Trophoblast cell (in vitro differentiated cells and primary cell): ENCODE measurements at regions not wholly inside any gene's neighbourhood (a gene's known extent, or its start where the extent isn't known, plus 50 kb on each side); places are given as distances from the start of the nearest gene placed in this dataset.
A peak's percentile ranks its signal among the peaks of the same experiment; 100 is the strongest.

Experiments used
- DNase-seq, 2 donors: peaks; one replicate each; pipeline ENCODE4 v3.0.0-alpha.2; 2016
- H2AFZ ChIP-seq: 2 replicates; pipeline ENCODE4 v1.6.1; 2013; ENCODE audit warnings: low read length, moderate library complexity, mild to moderate bottlenecking; ENCODE audit not compliant: insufficient read depth, poor library complexity
- H2AK5ac ChIP-seq: 2 replicates; pipeline ENCODE4 v1.6.1; 2013; ENCODE audit warnings: mild to moderate bottlenecking, low read length
- H2BK120ac ChIP-seq: 2 replicates; pipeline ENCODE4 v1.6.1; 2013; ENCODE audit warnings: low read length, mild to moderate bottlenecking, moderate library complexity; ENCODE audit not compliant: insufficient read depth, poor library complexity
- H2BK12ac ChIP-seq: 2 replicates; pipeline ENCODE4 v1.6.1; 2013; ENCODE audit warnings: mild to moderate bottlenecking, low read length, moderate library complexity
- H2BK5ac ChIP-seq: 2 replicates; pipeline ENCODE4 v1.6.1; 2013; ENCODE audit warnings: low read length, low read depth, moderate library complexity, mild to moderate bottlenecking; ENCODE audit not compliant: poor library complexity
- H3K14ac ChIP-seq: 2 replicates; pipeline ENCODE4 v1.6.1; 2013; ENCODE audit warnings: mild to moderate bottlenecking, low read length
- H3K18ac ChIP-seq: 2 replicates; pipeline ENCODE4 v1.6.1; 2013; ENCODE audit warnings: mild to moderate bottlenecking, low read length
- H3K23ac ChIP-seq: 2 replicates; pipeline ENCODE4 v1.6.1; 2013; ENCODE audit warnings: low read length
- H3K27ac ChIP-seq: 2 replicates; pipeline ENCODE4 v1.5.1; 2013; ENCODE audit warnings: low read depth, mild to moderate bottlenecking, inconsistent platforms, low read length, moderate library complexity
- H3K27me3 ChIP-seq: 2 replicates; pipeline ENCODE4 v1.6.1; 2013; ENCODE audit warnings: inconsistent platforms, mild to moderate bottlenecking, low read length, moderate library complexity; ENCODE audit not compliant: insufficient read depth
- H3K36me3 ChIP-seq, 2 experiments: 1 replicate in 1 of 2; 2 replicates in 1 of 2; pipeline ENCODE4 v1.6.1; 2013; ENCODE audit warnings: low read length in 2 of 2, mild to moderate bottlenecking in 2 of 2, moderate library complexity in 1 of 2; ENCODE audit not compliant: insufficient read depth in 2 of 2, control insufficient read depth in 1 of 2
- H3K4ac ChIP-seq: 2 replicates; pipeline ENCODE4 v1.6.1; 2013; ENCODE audit warnings: low read depth, mild to moderate bottlenecking, low read length, moderate library complexity
- H3K4me1 ChIP-seq, 2 experiments: 1 replicate in 1 of 2; 2 replicates in 1 of 2; pipeline ENCODE4 v1.6.1; 2013; ENCODE audit warnings: low read length in 2 of 2, mild to moderate bottlenecking in 2 of 2, moderate library complexity in 1 of 2; ENCODE audit not compliant: insufficient read depth in 2 of 2, control insufficient read depth in 1 of 2
- H3K4me2 ChIP-seq: 2 replicates; pipeline ENCODE4 v1.6.1; 2013; ENCODE audit warnings: inconsistent platforms, mild to moderate bottlenecking, low read length, moderate library complexity
- H3K4me3 ChIP-seq: 2 replicates; pipeline ENCODE4 v1.5.1; 2013; ENCODE audit warnings: mild to moderate bottlenecking, low read depth, low read length, inconsistent platforms
- H3K79me1 ChIP-seq: one replicate; pipeline ENCODE4 v1.6.1; 2013; ENCODE audit warnings: low read length
- H3K79me2 ChIP-seq: 2 replicates; pipeline ENCODE4 v1.6.1; 2013; ENCODE audit warnings: low read length, mild to moderate bottlenecking; ENCODE audit not compliant: control insufficient read depth, insufficient read depth, poor library complexity
- H3K9ac ChIP-seq: 2 replicates; pipeline ENCODE4 v1.6.1; 2013; ENCODE audit warnings: mild to moderate bottlenecking, low read length
- H3K9me3 ChIP-seq: 2 replicates; pipeline ENCODE4 v1.6.1; 2013; ENCODE audit warnings: low read depth, mild to moderate bottlenecking, control low read depth, inconsistent platforms, low read length; ENCODE audit not compliant: insufficient read depth
- H4K12ac ChIP-seq: 2 replicates; pipeline ENCODE4 v1.6.1; 2013; ENCODE audit warnings: low read depth, mild to moderate bottlenecking, low read length, moderate library complexity
- H4K8ac ChIP-seq: 2 replicates; pipeline ENCODE4 v1.6.1; 2013; ENCODE audit warnings: low read depth, mild to moderate bottlenecking, low read length, moderate library complexity
- H4K91ac ChIP-seq: one replicate; pipeline ENCODE4 v1.6.1; 2013; ENCODE audit warnings: low read depth, mild to moderate bottlenecking, low read length, moderate library complexity
- WGBS: extraction: QIAGEN DNeasy Blood & Tissue Kit; methylation state at CpG from one replicate; pipeline ENCODE4 v1.1.7; 2013; ENCODE audit warnings: missing lambda C conversion rate; ENCODE audit not compliant: insufficient read length, insufficient coverage; ENCODE audit errors: extremely low coverage; 5-methylcytosine and 5-hydroxymethylcytosine counted together

DNA sequence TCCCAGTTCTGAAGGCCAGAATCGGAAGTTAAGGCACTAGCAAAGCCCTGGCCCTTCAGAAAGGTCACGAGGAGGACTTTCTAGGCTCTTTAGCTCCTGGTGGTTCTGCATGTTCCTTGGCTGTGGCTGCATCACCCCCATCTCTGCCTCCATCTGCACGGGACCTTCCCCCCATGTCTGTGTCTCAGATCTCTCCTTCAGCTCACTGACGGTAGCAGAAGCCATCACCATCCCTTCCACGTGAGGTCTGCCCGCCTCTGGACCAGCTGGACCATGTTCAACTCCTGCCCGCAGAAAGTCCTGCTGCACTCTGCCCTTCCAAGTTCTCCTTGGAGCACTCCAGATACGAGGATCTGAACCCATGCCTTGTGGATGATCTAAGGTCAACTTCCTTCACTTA lies 242.9 kb upstream of the IRX1 start:
- Histone ChIP-seq H3K27me3 (no peaks in the 10 kb centered on the region), H4K8ac (no peak overlapping the region), H3K79me1 (no peaks in the 10 kb centered on the region), H3K36me3 (no peaks in the 10 kb centered on the region), H4K12ac (no peak overlapping the region), H3K27ac (no peak overlapping the region), H4K91ac (no peak overlapping the region), H2BK5ac (no peak overlapping the region), H3K23ac (no peak overlapping the region), H3K4ac (no peak overlapping the region), H3K14ac (no peak overlapping the region), H3K4me3 (no peak overlapping the region), H3K18ac (no peak overlapping the region), H2AFZ (no peak overlapping the region), H2BK12ac (no peak overlapping the region), H3K9me3 (peaks cover 8% of the 10 kb centered on the region), H3K4me1 (no peaks in the 10 kb centered on the region), H3K79me2 (no peaks in the 10 kb centered on the region), H3K4me2 (no peak overlapping the region), H2BK120ac (no peak overlapping the region), H2AK5ac (no peak overlapping the region), H3K9ac (no peak overlapping the region)
- no CpG with 5 or more reads among the region's 8 CpGs for WGBS
- DNase-seq, result no peak

DNA sequence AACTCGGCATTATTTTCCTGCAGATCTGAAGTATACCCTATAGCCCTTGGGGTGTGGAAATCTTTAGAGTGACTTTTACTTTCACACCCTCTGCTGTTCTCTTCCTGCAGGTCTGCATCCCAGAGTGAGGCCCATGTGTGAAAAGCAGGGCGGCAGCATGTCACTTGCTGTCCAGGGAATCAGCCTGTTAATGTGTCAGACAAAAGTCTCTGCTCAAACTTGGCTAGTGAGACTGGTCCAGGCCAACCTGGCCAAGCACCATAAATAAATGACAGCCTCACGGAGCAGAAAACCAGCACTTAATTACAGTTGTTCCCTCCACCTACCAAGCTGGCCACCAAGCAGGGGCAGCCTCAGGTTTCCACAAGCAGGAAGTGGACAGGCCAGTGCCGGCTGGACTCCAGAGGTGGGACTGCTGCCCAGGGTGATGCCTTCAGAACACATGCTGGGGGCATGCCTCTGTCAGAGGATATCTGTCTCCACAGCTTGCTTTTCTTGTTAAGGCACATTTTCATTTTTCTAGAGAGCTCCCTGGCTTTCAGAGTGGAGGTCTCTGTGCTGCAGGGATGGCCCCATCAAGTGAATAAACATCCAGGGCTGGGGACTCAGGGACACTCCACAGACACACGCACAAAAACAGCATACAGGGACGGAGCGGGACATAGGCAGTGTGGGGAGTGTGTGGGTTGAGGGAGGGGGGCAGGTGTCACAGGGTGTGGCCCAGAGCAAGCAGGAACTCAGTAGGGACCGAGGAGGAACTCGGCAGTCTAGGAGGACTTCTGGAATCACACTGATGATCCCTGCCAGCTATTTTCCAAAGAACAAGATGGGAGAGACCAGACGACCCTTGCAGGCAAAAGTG lies 243.8 kb upstream of the IRX1 start:
- no peak for DNase-seq
- Histone ChIP-seq H2AK5ac (no peak overlapping the region), H3K4me1 (no peaks in the 10 kb centered on the region), H3K27me3 (no peaks in the 10 kb centered on the region), H3K9ac (no peak overlapping the region), H2BK5ac (no peak overlapping the region), H3K9me3 (peaks cover 8% of the 10 kb centered on the region), H2BK120ac (no peak overlapping the region), H4K91ac (no peak overlapping the region), H3K18ac (no peak overlapping the region), H2BK12ac (no peak overlapping the region), H3K4me2 (no peak overlapping the region), H2AFZ (no peak overlapping the region), H4K12ac (no peak overlapping the region), H3K14ac (no peak overlapping the region), H3K4ac (no peak overlapping the region), H4K8ac (no peak overlapping the region), H3K79me1 (no peaks in the 10 kb centered on the region), H3K36me3 (no peaks in the 10 kb centered on the region), H3K4me3 (peak overlapping the region; percentile 31), H3K23ac (no peak overlapping the region), H3K27ac (no peak overlapping the region), H3K79me2 (no peaks in the 10 kb centered on the region)
- no CpG with 5 or more reads among the region's 10 CpGs for WGBS

DNA sequence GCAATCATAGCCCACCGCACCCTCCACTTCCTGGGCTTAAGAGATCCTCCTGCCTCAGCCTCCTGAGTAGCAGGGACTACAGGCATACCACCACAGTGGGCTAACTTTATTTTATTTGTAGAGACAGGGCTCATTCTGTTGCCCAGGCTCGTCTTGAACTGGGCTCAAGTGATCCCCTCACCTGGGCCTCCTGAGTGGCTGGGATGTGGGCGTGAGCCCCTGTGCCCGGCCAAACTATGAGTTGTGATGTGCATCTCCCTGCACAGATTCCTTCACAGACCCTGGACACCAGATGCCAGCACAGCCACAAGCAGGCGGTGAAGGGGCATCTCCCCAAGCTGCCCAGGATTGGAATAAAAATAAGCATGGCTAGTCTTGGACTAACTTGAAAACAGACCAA lies 244.9 kb upstream of the IRX1 start:
- Histone ChIP-seq H3K4me2 (no peak overlapping the region), H4K91ac (no peak overlapping the region), H3K9me3 (peaks cover 10% of the 10 kb centered on the region), H3K23ac (no peak overlapping the region), H2BK5ac (no peak overlapping the region), H2AFZ (no peak overlapping the region), H2BK12ac (no peak overlapping the region), H3K9ac (no peak overlapping the region), H2AK5ac (no peak overlapping the region), H3K18ac (no peak overlapping the region), H3K4me1 (no peaks in the 10 kb centered on the region), H3K79me1 (no peaks in the 10 kb centered on the region), H3K14ac (no peak overlapping the region), H4K12ac (no peak overlapping the region), H3K27me3 (no peaks in the 10 kb centered on the region), H3K4me3 (no peak overlapping the region), H2BK120ac (no peak overlapping the region), H3K79me2 (no peaks in the 10 kb centered on the region), H3K36me3 (no peaks in the 10 kb centered on the region), H4K8ac (no peak overlapping the region), H3K27ac (no peak overlapping the region), H3K4ac (no peak overlapping the region)
- no CpG with 5 or more reads among the region's 5 CpGs for WGBS
- DNase-seq, result no peak

DNA sequence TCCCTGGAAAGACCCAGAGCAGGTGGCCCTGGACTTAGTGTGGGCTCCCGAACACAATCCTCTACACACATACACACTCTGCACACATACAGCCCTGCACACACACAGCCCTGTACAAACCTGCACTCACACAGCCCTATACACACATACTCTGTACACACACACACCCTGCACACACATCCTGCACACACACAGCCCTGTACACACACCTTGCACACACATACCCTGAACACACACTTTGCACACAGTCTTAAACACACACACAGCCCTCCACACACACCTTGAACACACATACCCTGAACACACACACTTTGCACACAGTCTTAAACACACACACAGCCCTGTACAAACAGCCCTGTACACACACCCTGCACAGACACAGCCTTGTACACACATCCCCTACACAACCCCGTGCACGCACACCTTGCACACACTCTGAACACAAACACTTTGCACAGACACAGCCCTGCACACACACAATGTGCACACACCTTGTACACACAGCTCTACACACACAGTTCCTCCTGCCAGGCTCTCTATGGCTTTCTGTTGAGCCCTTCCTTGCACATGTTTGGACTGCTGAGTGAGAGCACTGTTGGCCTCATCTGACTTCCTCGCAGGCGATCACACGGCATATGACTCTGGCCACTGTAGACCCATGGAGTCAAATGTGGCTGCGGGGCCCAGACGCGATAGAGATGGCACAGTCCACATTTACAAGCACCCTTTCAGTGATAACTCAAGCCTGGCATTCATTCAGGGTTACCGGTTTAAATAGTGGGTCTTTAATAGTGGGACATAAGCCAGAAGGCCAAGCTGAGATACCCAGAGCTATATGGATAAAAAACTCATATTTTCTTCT lies 245.7 kb upstream of the IRX1 start:
- no peak overlapping the region for H3K23ac ChIP-seq
- no peak overlapping the region for H4K12ac ChIP-seq
- DNase-seq, result no peak

More for the DNA sequence above, 245.7 kb upstream of the IRX1 start:
- Histone ChIP-seq H4K8ac (no peak overlapping the region), H2BK12ac (no peak overlapping the region), H3K4me2 (no peak overlapping the region), H3K4ac (no peak overlapping the region), H3K18ac (no peak overlapping the region), H3K9ac (no peak overlapping the region), H2AFZ (no peak overlapping the region), H4K91ac (no peak overlapping the region), H3K79me2 (no peaks in the 10 kb centered on the region), H3K4me3 (peak overlapping the region; percentile 28), H3K79me1 (no peaks in the 10 kb centered on the region), H3K27me3 (no peaks in the 10 kb centered on the region), H3K4me1 (no peaks in the 10 kb centered on the region), H3K36me3 (no peaks in the 10 kb centered on the region), H3K14ac (no peak overlapping the region), H3K9me3 (peaks cover 10% of the 10 kb centered on the region), H2BK5ac (no peak overlapping the region), H3K27ac (no peak overlapping the region), H2BK120ac (no peak overlapping the region), H2AK5ac (no peak overlapping the region)
- WGBS, result no CpG with 5 or more reads among the region's 10 CpGs
